ENCODE measurements at regions not wholly inside any gene's neighbourhood (a gene's known extent, or its start where the extent isn't known, plus 50 kb on each side); places are given as distances from the start of the nearest gene placed in this dataset.
"Not testable (repeated sequence)": the region's sequence is repeated elsewhere in the genome, so short reads cannot be mapped to it uniquely, and the experiment has no call there.

DNA sequence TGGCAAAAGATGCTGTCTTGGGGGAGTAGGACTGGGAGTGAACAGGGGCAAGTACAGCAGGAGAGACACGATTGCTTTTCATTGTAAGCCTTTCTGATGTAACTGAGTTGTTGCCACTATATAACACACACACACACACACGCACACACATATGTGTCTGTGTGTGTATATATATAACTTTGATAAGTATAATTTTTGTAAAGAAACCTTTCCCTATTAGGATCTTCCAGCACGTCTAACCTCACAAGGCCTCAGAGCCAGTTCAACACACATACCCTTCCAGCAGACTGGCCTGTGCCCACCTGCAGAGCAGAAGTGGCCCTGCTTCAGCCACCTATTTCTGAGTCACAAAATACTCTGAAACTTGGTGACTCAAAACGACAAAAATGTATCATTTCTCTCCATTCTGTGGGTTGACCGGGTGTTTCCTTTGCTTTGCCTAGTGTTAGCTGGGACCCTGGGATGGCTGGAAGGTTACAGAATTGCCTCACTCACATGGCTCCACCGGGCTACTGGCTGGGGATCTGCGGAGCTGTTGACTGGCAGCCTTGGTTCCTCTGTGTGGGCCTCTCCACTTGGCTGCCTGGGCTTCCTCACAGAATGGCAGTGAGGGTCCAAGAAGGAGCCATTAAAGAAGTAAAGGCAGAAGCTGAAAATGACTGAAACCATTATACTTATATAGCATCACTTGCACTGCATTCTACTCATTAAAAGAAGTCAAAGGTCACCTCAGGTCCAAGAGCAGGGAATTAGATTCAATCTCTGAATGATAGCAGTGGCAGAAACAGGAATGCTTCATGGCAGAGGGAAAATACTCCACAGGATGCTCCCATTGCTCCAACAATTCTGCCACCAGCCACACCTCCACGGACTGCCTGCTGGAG, 126.4 kb downstream of the BANF2 start:
- Histone ChIP-seq H3K9me3 (ENCODE audit: control insufficient read depth, low read length) (no peaks in the 10 kb centered on the region), H3K36me3 (ENCODE audit: control insufficient read depth, insufficient read depth, low read length) (no peaks in the 10 kb centered on the region), H3K27ac (ENCODE audit: insufficient read depth, low read length, poor library complexity, severe bottlenecking) (no peak overlapping the region), H3K4me3 (ENCODE audit: insufficient read depth, low read depth, low read length, poor library complexity, severe bottlenecking) (no peak overlapping the region), H3K27me3 (replicated peaks; ENCODE audit: control insufficient read depth, insufficient read depth, low read length, poor library complexity, severe bottlenecking) (no peaks in the 10 kb centered on the region), H3K4me1 (ENCODE audit: control insufficient read depth, insufficient read depth, low read length, poor library complexity, severe bottlenecking) (no peaks in the 10 kb centered on the region)
- no peak for DNase-seq

DNA sequence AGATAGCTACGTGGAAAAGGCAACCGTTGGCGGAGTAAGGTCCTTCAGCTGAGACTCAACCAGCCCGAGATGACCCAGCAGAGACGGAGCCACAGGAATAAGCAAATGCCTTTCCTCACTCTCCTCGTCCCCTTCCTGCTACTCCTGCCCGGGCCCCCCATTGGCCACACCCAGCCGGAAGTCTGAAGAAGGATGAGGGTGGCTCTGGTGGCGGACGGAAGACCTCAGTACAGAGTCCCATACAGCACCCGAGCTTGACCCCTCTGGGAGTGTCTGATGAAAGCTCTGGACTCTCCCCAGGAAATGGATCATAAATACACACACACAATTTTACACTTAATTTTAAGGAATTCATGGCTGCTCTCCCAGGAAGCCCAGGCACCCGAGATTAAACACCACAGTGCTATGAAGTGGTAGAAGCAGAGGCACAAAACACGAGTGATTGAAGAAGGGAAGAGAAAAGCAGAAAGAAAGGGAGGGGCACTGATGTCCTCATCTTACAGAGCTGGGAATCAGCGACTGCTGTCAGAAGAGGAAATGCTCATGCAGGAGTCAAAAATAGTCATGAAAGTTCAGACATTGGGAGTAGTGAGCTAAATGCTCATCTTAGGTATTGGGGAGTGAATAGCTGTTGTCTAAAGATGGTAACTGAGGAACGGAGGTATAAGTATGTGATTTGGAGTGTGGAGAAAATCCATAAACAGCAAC, 125.6 kb downstream of the BANF2 start:
- no peak overlapping the region for H3K27ac ChIP-seq (ENCODE audit: insufficient read depth, low read length, poor library complexity, severe bottlenecking)
- H3K9me3 ChIP-seq (ENCODE audit: control insufficient read depth, low read length) = no peaks in the 10 kb centered on the region
- DNase-seq = no peak
- no peaks in the 10 kb centered on the region for H3K4me1 ChIP-seq (ENCODE audit: control insufficient read depth, insufficient read depth, low read length, poor library complexity, severe bottlenecking)
- H3K27me3 ChIP-seq (replicated peaks; ENCODE audit: control insufficient read depth, insufficient read depth, low read length, poor library complexity, severe bottlenecking) = no peaks in the 10 kb centered on the region
- no peak overlapping the region for H3K4me3 ChIP-seq (ENCODE audit: insufficient read depth, low read depth, low read length, poor library complexity, severe bottlenecking)
- no peaks in the 10 kb centered on the region for H3K36me3 ChIP-seq (ENCODE audit: control insufficient read depth, insufficient read depth, low read length)

DNA sequence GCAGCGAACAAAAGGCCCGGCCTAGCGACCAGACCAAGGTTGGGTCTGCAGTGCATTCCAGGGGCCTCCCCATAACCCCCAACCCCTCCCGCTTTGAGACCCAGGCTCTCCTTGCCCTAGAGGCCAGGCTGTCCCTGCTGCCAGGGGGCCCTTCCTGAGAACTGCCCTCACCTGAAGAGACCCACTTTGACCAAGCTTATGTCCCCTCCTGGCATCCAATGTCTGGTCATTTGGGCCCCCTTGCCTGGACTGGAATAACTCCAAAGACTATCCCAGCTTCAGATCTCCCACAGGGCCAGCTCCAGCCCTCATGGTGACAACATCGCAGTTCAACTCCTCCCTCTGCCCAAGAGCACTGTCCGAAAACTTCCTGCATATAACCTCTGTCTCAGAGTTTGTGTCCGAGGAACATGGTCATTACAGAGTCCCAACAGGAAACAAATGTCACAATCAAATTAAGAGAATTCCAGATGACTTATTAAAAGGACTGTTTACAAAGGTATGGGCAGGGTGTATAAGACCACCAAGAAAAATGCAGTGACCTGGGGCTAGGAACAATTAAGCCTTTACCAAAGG, 125.0 kb downstream of the BANF2 start:
- no peak overlapping the region for H3K4me3 ChIP-seq (ENCODE audit: insufficient read depth, low read depth, low read length, poor library complexity, severe bottlenecking)
- H3K4me1 ChIP-seq (ENCODE audit: control insufficient read depth, insufficient read depth, low read length, poor library complexity, severe bottlenecking) = no peaks in the 10 kb centered on the region
- no peaks in the 10 kb centered on the region for H3K36me3 ChIP-seq (ENCODE audit: control insufficient read depth, insufficient read depth, low read length)
- H3K27me3 ChIP-seq (replicated peaks; ENCODE audit: control insufficient read depth, insufficient read depth, low read length, poor library complexity, severe bottlenecking) = no peaks in the 10 kb centered on the region
- no peak for DNase-seq
- no peak overlapping the region for H3K27ac ChIP-seq (ENCODE audit: insufficient read depth, low read length, poor library complexity, severe bottlenecking)
- no peaks in the 10 kb centered on the region for H3K9me3 ChIP-seq (ENCODE audit: control insufficient read depth, low read length)

DNA sequence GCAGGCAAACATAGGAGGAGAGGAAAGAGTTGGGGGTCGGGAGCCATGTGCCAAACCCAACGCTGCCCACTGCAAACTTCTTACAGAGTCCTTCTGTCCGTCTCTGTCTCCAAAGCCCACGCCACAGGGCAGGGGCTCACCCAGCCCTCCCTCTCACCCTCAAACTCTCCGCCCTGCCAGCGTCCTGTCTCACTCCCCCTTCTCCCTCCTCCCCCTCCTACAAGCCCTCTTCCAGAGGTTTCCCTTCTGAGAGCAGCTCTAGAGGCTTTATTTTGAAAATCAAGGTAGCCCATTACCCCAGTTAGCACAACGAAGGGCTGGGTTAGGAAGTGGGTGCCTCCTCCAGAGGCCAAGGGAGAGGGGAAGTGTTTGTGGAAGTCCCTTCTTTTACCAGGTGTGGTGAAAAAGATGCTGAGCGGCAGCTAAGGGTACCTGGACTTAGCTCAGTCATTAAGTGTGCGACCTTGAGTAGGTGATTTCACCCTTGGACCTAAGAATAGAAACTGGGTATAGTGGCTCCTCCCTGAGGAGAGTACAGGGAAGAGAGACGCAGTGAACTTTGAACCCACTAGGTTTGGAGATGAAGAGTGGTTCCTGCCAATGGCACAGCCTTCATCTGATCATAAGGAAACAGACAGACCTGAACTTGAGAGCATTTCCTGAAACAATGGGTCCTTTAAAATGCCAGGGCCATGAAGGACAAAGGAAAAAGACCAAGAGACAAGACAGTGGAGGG, 123.8 kb downstream of the BANF2 start:
- Histone ChIP-seq H3K27ac (ENCODE audit: insufficient read depth, low read length, poor library complexity, severe bottlenecking) (no peak overlapping the region), H3K4me3 (ENCODE audit: insufficient read depth, low read depth, low read length, poor library complexity, severe bottlenecking) (no peak overlapping the region), H3K4me1 (ENCODE audit: control insufficient read depth, insufficient read depth, low read length, poor library complexity, severe bottlenecking) (no peaks in the 10 kb centered on the region), H3K27me3 (replicated peaks; ENCODE audit: control insufficient read depth, insufficient read depth, low read length, poor library complexity, severe bottlenecking) (no peaks in the 10 kb centered on the region), H3K9me3 (ENCODE audit: control insufficient read depth, low read length) (no peaks in the 10 kb centered on the region), H3K36me3 (ENCODE audit: control insufficient read depth, insufficient read depth, low read length) (no peaks in the 10 kb centered on the region)
- DNase-seq = no peak

DNA sequence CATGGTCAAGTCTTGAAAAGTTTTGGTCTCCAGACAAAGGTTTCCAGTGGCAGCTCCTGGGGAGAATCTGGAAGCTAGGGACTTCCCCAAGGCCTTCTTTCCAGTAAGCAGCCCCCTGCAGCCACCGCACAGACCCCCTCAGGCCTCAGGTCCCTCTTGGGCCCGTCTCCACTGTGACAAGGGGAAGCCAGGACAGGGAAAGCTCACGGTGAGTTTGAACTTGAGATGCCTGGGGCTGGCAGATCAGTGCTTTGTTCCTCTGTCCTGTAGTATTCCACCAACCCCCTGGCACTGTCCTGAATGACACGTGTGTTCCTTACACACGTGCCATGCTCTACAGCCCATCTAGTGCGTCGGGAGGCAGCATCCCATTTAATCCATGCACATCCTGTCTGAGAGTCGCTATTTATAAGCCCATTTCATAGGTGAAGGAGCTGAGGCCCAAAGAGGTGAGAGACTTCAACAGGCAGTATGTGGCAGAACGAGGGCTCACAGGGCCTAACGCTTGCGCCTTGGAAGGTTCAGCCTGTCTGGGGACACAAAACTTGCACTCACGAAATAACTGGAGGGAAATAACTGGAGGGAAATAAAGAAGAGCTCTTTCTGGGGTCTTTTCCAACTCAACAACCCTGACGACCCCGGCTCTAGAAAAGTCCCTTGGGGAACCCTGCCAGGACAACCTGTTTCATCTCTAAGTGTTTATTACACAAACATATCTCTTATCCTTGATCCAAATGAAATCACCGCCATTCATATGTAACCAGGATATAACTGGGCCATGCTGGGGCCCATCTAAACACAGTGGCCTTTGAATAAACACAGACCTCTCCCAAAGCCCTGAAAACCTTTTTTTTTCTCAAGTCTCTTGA, 123.0 kb downstream of the BANF2 start:
- H3K27ac ChIP-seq (ENCODE audit: insufficient read depth, low read length, poor library complexity, severe bottlenecking) = no peak overlapping the region
- H3K4me1 ChIP-seq (ENCODE audit: control insufficient read depth, insufficient read depth, low read length, poor library complexity, severe bottlenecking) = no peaks in the 10 kb centered on the region
- no peaks in the 10 kb centered on the region for H3K36me3 ChIP-seq (ENCODE audit: control insufficient read depth, insufficient read depth, low read length)
- no peaks in the 10 kb centered on the region for H3K9me3 ChIP-seq (ENCODE audit: control insufficient read depth, low read length)
- no peak overlapping the region for H3K4me3 ChIP-seq (ENCODE audit: insufficient read depth, low read depth, low read length, poor library complexity, severe bottlenecking)
- no peak for DNase-seq
- H3K27me3 ChIP-seq (replicated peaks; ENCODE audit: control insufficient read depth, insufficient read depth, low read length, poor library complexity, severe bottlenecking) = no peaks in the 10 kb centered on the region

DNA sequence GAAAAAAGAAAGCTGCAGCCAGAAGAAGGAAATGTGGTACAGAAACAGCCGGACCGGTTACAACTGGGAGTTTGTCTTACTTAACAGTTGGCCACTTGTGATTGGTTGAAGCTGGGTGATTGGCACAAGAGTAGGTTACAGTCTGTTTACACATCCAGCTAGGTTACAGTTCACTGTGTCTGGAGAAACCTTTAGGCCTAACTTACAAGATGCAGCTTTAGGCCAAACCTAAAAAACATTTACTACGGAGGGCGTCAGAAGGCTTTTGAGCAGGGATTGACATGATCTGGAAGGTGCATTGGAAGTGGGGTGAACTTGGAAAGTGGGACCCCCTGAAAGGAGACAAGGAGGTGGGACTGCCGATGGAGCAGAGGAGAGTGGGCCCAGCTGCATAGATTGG, 122.3 kb downstream of the BANF2 start:
- Histone ChIP-seq H3K4me1 (ENCODE audit: control insufficient read depth, insufficient read depth, low read length, poor library complexity, severe bottlenecking) (no peaks in the 10 kb centered on the region), H3K27ac (ENCODE audit: insufficient read depth, low read length, poor library complexity, severe bottlenecking) (no peak overlapping the region), H3K36me3 (ENCODE audit: control insufficient read depth, insufficient read depth, low read length) (no peaks in the 10 kb centered on the region), H3K9me3 (ENCODE audit: control insufficient read depth, low read length) (no peaks in the 10 kb centered on the region), H3K27me3 (replicated peaks; ENCODE audit: control insufficient read depth, insufficient read depth, low read length, poor library complexity, severe bottlenecking) (no peaks in the 10 kb centered on the region), H3K4me3 (ENCODE audit: insufficient read depth, low read depth, low read length, poor library complexity, severe bottlenecking) (no peak overlapping the region)
- no peak for DNase-seq

DNA sequence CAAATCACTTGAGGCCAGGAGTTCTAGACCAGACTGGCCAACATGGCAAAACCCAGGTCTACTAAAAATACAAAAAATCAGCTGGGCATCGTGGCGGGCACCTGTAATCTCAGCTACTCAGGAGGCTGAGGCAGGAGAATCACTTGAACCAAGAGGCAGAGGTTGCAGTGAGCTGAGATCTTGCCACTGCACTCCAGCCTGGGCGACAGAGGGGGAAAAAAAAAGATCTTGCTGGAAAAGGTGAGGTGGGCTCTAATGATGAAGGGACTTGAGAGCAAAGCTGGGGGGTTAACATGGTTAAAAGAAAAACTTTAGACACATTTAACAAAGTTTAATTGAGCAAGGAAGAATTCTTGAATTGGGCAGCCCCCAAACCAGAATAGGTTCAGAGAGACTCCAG, 121.8 kb downstream of the BANF2 start:
- H3K4me1 ChIP-seq (ENCODE audit: control insufficient read depth, insufficient read depth, low read length, poor library complexity, severe bottlenecking); H3K9me3 ChIP-seq (ENCODE audit: control insufficient read depth, low read length); DNase-seq; H3K27ac ChIP-seq (ENCODE audit: insufficient read depth, low read length, poor library complexity, severe bottlenecking); H3K27me3 ChIP-seq (replicated peaks; ENCODE audit: control insufficient read depth, insufficient read depth, low read length, poor library complexity, severe bottlenecking); H3K4me3 ChIP-seq (ENCODE audit: insufficient read depth, low read depth, low read length, poor library complexity, severe bottlenecking); H3K36me3 ChIP-seq (ENCODE audit: control insufficient read depth, insufficient read depth, low read length): not testable (repeated sequence)

DNA sequence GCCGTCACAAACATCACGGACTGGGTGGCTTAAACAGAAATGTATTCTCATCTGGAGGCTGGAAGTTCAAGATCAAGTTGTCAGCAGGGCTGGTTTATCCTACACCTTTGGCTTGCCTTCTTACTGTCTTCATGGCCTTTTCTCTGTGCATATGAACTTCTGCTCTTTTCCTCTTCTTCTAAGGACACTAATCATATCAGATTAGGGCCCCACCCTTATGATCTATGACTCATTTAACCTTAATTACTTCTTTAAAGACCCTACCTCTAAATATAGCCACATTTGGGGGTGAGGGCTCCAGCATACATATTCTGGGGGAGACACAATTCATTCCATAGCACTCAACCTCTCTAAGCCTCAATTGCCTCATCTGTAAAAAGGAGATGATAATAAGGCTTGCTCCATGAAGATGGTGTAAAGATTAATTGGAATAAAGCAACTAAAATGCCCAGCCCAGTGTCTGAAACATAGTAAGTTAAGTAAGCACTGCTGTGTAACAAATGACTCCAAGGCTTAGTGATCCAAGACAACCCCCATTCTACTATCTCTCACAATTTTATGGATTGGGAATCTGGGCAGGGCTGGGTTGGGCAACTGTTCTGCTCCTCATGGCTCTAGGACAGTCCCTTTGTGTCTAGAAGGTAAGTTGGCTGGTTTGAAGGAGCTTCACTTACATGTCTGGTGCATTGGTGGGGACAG, 119.8 kb downstream of the BANF2 start:
- Histone ChIP-seq H3K4me3 (ENCODE audit: insufficient read depth, low read depth, low read length, poor library complexity, severe bottlenecking) (no peak overlapping the region), H3K4me1 (ENCODE audit: control insufficient read depth, insufficient read depth, low read length, poor library complexity, severe bottlenecking) (no peaks in the 10 kb centered on the region), H3K9me3 (ENCODE audit: control insufficient read depth, low read length) (no peaks in the 10 kb centered on the region), H3K27me3 (replicated peaks; ENCODE audit: control insufficient read depth, insufficient read depth, low read length, poor library complexity, severe bottlenecking) (no peaks in the 10 kb centered on the region), H3K27ac (ENCODE audit: insufficient read depth, low read length, poor library complexity, severe bottlenecking) (no peak overlapping the region), H3K36me3 (ENCODE audit: control insufficient read depth, insufficient read depth, low read length) (no peaks in the 10 kb centered on the region)
- no peak for DNase-seq

DNA sequence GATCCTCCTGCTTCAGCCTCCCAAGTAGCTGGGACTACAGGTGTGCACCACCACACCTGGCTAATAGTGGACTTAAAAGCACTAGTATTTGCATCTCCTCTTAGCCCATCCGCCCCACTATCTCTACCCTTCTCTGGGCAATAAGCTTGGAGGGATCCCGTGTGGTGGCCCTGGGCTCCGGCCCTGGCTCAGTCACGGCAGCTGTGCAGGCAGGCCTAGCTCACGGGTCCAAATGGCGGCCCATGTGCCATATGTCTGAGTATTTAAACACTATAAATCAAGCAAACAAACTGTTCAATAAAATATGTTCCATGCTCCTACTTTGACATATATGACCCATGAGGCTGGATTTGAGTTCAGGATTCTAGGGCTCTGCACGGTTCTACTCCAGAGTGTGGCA, 118.4 kb downstream of the BANF2 start:
- Histone ChIP-seq H3K4me1 (ENCODE audit: control insufficient read depth, insufficient read depth, low read length, poor library complexity, severe bottlenecking) (no peaks in the 10 kb centered on the region), H3K27me3 (replicated peaks; ENCODE audit: control insufficient read depth, insufficient read depth, low read length, poor library complexity, severe bottlenecking) (no peaks in the 10 kb centered on the region), H3K9me3 (ENCODE audit: control insufficient read depth, low read length) (no peaks in the 10 kb centered on the region), H3K36me3 (ENCODE audit: control insufficient read depth, insufficient read depth, low read length) (no peaks in the 10 kb centered on the region), H3K4me3 (ENCODE audit: insufficient read depth, low read depth, low read length, poor library complexity, severe bottlenecking) (no peak overlapping the region), H3K27ac (ENCODE audit: insufficient read depth, low read length, poor library complexity, severe bottlenecking) (no peak overlapping the region)
- no peak for DNase-seq

All from effector memory CD4-positive, alpha-beta T cell (primary cell).